ENCODE measurements at regions not wholly inside any gene's neighbourhood (a gene's known extent, or its start where the extent isn't known, plus 50 kb on each side); places are given as distances from the start of the nearest gene placed in this dataset.

GRCh38 chr6:167662075-167662880 is 164.4 kb upstream of the AFDN start:
- DNase-seq (ENCODE audit: low read depth, low spot score), result no peak
- no peak overlapping the region for H3K9ac ChIP-seq (ENCODE audit: insufficient read length, low read depth)
- no peak for TF ChIP-seq YY1 (IDR thresholded peaks at IDR 0.05; ENCODE audit: insufficient read depth, insufficient read length)
- TF ChIP-seq ZNF274 (IDR thresholded peaks at IDR 0.05; ENCODE audit: low read depth, low read length), result no peak
- TF ChIP-seq SUZ12 (IDR thresholded peaks at IDR 0.05; ENCODE audit: extremely low read depth, insufficient read depth, insufficient read length), result no peak
- H3K36me3 ChIP-seq (ENCODE audit: insufficient read depth, insufficient read length, low read length), result no peaks in the 10 kb centered on the region
- H3K4me3 ChIP-seq (ENCODE audit: insufficient read length, low read depth), result no peak overlapping the region
- H3K9me3 ChIP-seq (ENCODE audit: insufficient read depth, low read length), result peaks cover 4% of the 10 kb centered on the region; the same call in 1 of the 2 replicates
- H3K27me3 ChIP-seq (ENCODE audit: insufficient read depth, insufficient read length), result no peaks in the 10 kb centered on the region
- peaks cover 12% of the 10 kb centered on the region for H3K4me1 ChIP-seq (ENCODE audit: insufficient read depth, insufficient read length)

GRCh38 chr6:167662881-167663205 is 163.9 kb upstream of the AFDN start:
- TF ChIP-seq SUZ12 (IDR thresholded peaks at IDR 0.05; ENCODE audit: extremely low read depth, insufficient read depth, insufficient read length), result no peak
- no peak for TF ChIP-seq ZNF274 (IDR thresholded peaks at IDR 0.05; ENCODE audit: low read depth, low read length)
- no peak for TF ChIP-seq YY1 (IDR thresholded peaks at IDR 0.05; ENCODE audit: insufficient read depth, insufficient read length)
- no peak overlapping the region for H3K9ac ChIP-seq (ENCODE audit: insufficient read length, low read depth)
- no peaks in the 10 kb centered on the region for H3K36me3 ChIP-seq (ENCODE audit: insufficient read depth, insufficient read length, low read length)
- H3K4me1 ChIP-seq (ENCODE audit: insufficient read depth, insufficient read length), result peaks cover 12% of the 10 kb centered on the region
- no peak overlapping the region for H3K4me3 ChIP-seq (ENCODE audit: insufficient read length, low read depth)
- H3K27me3 ChIP-seq (ENCODE audit: insufficient read depth, insufficient read length), result no peaks in the 10 kb centered on the region
- DNase-seq (ENCODE audit: low read depth, low spot score), result no peak
- peaks cover 4% of the 10 kb centered on the region; the same call in 1 of the 2 replicates for H3K9me3 ChIP-seq (ENCODE audit: insufficient read depth, low read length)

GRCh38 chr6:167663316-167663715 is 163.4 kb upstream of the AFDN start:
- TF ChIP-seq YY1 (IDR thresholded peaks at IDR 0.05; ENCODE audit: insufficient read depth, insufficient read length), result no peak
- TF ChIP-seq SUZ12 (IDR thresholded peaks at IDR 0.05; ENCODE audit: extremely low read depth, insufficient read depth, insufficient read length), result no peak
- TF ChIP-seq ZNF274 (IDR thresholded peaks at IDR 0.05; ENCODE audit: low read depth, low read length), result no peak
- DNase-seq (ENCODE audit: low read depth, low spot score), result no peak
- Histone ChIP-seq H3K4me1 (ENCODE audit: insufficient read depth, insufficient read length) (peaks cover 12% of the 10 kb centered on the region), H3K36me3 (ENCODE audit: insufficient read depth, insufficient read length, low read length) (no peaks in the 10 kb centered on the region), H3K9me3 (ENCODE audit: insufficient read depth, low read length) (0 out of 2 replicates have a peak, but pooled peaks cover under 1% of the 10 kb centered on the region), H3K4me3 (ENCODE audit: insufficient read length, low read depth) (no peak overlapping the region), H3K9ac (ENCODE audit: insufficient read length, low read depth) (no peak overlapping the region), H3K27me3 (ENCODE audit: insufficient read depth, insufficient read length) (no peaks in the 10 kb centered on the region)

GRCh38 chr6:167663784-167664443 is 162.8 kb upstream of the AFDN start:
- H3K4me3 ChIP-seq (ENCODE audit: insufficient read length, low read depth), result no peak overlapping the region
- no peak for DNase-seq (ENCODE audit: low read depth, low spot score)
- no peaks in the 10 kb centered on the region for H3K27me3 ChIP-seq (ENCODE audit: insufficient read depth, insufficient read length)
- no peak overlapping the region for H3K9ac ChIP-seq (ENCODE audit: insufficient read length, low read depth)
- H3K36me3 ChIP-seq (ENCODE audit: insufficient read depth, insufficient read length, low read length), result no peaks in the 10 kb centered on the region
- peaks cover 12% of the 10 kb centered on the region for H3K4me1 ChIP-seq (ENCODE audit: insufficient read depth, insufficient read length)
- H3K9me3 ChIP-seq (ENCODE audit: insufficient read depth, low read length), result no peaks in the 10 kb centered on the region
- TF ChIP-seq SUZ12 (IDR thresholded peaks at IDR 0.05; ENCODE audit: extremely low read depth, insufficient read depth, insufficient read length), result no peak
- TF ChIP-seq YY1 (IDR thresholded peaks at IDR 0.05; ENCODE audit: insufficient read depth, insufficient read length), result no peak

GRCh38 chr6:167664678-167665660 is 161.7 kb upstream of the AFDN start:
- H3K36me3 ChIP-seq (ENCODE audit: insufficient read depth, insufficient read length, low read length), result no peaks in the 10 kb centered on the region
- TF ChIP-seq YY1 (IDR thresholded peaks at IDR 0.05; ENCODE audit: insufficient read depth, insufficient read length) (no peak), ZNF274 (IDR thresholded peaks at IDR 0.05; ENCODE audit: low read depth, low read length) (no peak), SUZ12 (IDR thresholded peaks at IDR 0.05; ENCODE audit: extremely low read depth, insufficient read depth, insufficient read length) (no peak)
- no peak for DNase-seq (ENCODE audit: low read depth, low spot score)
- H3K9me3 ChIP-seq (ENCODE audit: insufficient read depth, low read length), result no peaks in the 10 kb centered on the region
- H3K4me1 ChIP-seq (ENCODE audit: insufficient read depth, insufficient read length), result peaks cover 10% of the 10 kb centered on the region
- H3K4me3 ChIP-seq (ENCODE audit: insufficient read length, low read depth), result no peak overlapping the region
- no peaks in the 10 kb centered on the region for H3K27me3 ChIP-seq (ENCODE audit: insufficient read depth, insufficient read length)
- H3K9ac ChIP-seq (ENCODE audit: insufficient read length, low read depth), result no peak overlapping the region

- Histone ChIP-seq H3K9ac (ENCODE audit: insufficient read length, low read depth) (no peak overlapping the region), H3K4me1 (ENCODE audit: insufficient read depth, insufficient read length) (peaks cover 10% of the 10 kb centered on the region), H3K9me3 (ENCODE audit: insufficient read depth, low read length) (no peaks in the 10 kb centered on the region), H3K27me3 (ENCODE audit: insufficient read depth, insufficient read length) (no peaks in the 10 kb centered on the region), H3K36me3 (ENCODE audit: insufficient read depth, insufficient read length, low read length) (no peaks in the 10 kb centered on the region), H3K4me3 (ENCODE audit: insufficient read length, low read depth) (no peak overlapping the region)
- no peak for DNase-seq (ENCODE audit: low read depth, low spot score)
- TF ChIP-seq YY1 (IDR thresholded peaks at IDR 0.05; ENCODE audit: insufficient read depth, insufficient read length), result no peak
- TF ChIP-seq SUZ12 (IDR thresholded peaks at IDR 0.05; ENCODE audit: extremely low read depth, insufficient read depth, insufficient read length), result no peak
- no peak for TF ChIP-seq ZNF274 (IDR thresholded peaks at IDR 0.05; ENCODE audit: low read depth, low read length)
These were observed 160.9 kb upstream of the AFDN start for GRCh38 chr6:167665698-167666330.

Data from NT2/D1 (cell line).